ENCODE measurements at regions not wholly inside any gene's neighbourhood (a gene's known extent, or its start where the extent isn't known, plus 50 kb on each side); places are given as distances from the start of the nearest gene placed in this dataset.

DNA sequence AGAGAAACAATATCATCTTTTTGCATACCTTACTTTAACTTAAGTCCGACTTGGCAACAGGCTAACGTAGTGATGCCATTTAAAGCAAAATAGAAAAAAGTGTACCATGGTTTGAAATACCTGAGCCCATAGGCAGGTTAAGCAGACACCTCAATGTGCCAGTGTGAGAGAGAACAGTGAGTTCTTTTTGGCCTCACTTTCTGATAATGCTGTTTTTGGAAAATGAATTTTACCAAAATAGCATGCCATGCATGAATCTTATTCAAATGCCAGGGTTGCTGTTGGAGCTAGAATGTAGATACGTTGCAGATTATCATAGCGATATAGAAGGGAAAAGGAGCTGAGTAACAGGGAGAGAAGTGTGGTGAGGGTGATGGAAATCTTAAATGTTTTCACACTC is 170.2 kb downstream of the OTOR start:
- TF ChIP-seq POLR2A (IDR thresholded peaks at IDR 0.05) (no peak), POLR2AphosphoS5 (IDR thresholded peaks at IDR 0.05) (no peak)
- TF ChIP-seq, protein P1, sequence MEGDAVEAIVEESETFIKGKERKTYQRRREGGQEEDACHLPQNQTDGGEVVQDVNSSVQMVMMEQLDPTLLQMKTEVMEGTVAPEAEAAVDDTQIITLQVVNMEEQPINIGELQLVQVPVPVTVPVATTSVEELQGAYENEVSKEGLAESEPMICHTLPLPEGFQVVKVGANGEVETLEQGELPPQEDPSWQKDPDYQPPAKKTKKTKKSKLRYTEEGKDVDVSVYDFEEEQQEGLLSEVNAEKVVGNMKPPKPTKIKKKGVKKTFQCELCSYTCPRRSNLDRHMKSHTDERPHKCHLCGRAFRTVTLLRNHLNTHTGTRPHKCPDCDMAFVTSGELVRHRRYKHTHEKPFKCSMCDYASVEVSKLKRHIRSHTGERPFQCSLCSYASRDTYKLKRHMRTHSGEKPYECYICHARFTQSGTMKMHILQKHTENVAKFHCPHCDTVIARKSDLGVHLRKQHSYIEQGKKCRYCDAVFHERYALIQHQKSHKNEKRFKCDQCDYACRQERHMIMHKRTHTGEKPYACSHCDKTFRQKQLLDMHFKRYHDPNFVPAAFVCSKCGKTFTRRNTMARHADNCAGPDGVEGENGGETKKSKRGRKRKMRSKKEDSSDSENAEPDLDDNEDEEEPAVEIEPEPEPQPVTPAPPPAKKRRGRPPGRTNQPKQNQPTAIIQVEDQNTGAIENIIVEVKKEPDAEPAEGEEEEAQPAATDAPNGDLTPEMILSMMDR (IDR thresholded peaks at IDR 0.05), result no peak
- no peak overlapping the region for H3K27ac ChIP-seq
- DNase-seq (ENCODE audit: low spot score), result no peak
- intact Hi-C loops (cut with DNase I), result no loop called here
- H3K9me3 ChIP-seq, result no peaks in the 10 kb centered on the region
- H3K27me3 ChIP-seq (replicated peaks; ENCODE audit: insufficient read depth), result no peaks in the 10 kb centered on the region
- no peaks in the 10 kb centered on the region for H3K4me1 ChIP-seq (replicated peaks)
- no peaks in the 10 kb centered on the region for H3K36me3 ChIP-seq
- 89% methylated on average over 4 of the region's 4 CpGs for WGBS
- no peak overlapping the region for H3K4me3 ChIP-seq

- Histone ChIP-seq H3K27me3 (replicated peaks; ENCODE audit: insufficient read depth) (no peaks in the 10 kb centered on the region), H3K4me3 (no peak overlapping the region), H3K36me3 (no peaks in the 10 kb centered on the region), H3K9me3 (no peaks in the 10 kb centered on the region), H3K27ac (no peak overlapping the region), H3K4me1 (replicated peaks) (no peaks in the 10 kb centered on the region)
- DNase-seq (ENCODE audit: low spot score), result no peak
- 62% methylated on average over 5 of the region's 5 CpGs for WGBS
- TF ChIP-seq, protein P1 (IDR thresholded peaks at IDR 0.05), result no peak
- TF ChIP-seq POLR2AphosphoS5 (IDR thresholded peaks at IDR 0.05) (no peak), POLR2A (IDR thresholded peaks at IDR 0.05) (no peak)
- intact Hi-C loops (cut with DNase I), result no loop called here
These were observed 171.7 kb downstream of the OTOR start for GRCh38 chr20:16919841-16920240.

GRCh38 chr20:16922834-16923233 is 174.7 kb downstream of the OTOR start:
- WGBS, result 24% methylated on average over 3 of the region's 3 CpGs
- TF ChIP-seq POLR2AphosphoS5 (IDR thresholded peaks at IDR 0.05) (no peak), POLR2A (IDR thresholded peaks at IDR 0.05) (no peak)
- TF ChIP-seq, protein P1 (IDR thresholded peaks at IDR 0.05), result no peak
- H3K4me3 ChIP-seq, result no peak overlapping the region
- H3K4me1 ChIP-seq (replicated peaks), result no peaks in the 10 kb centered on the region
- DNase-seq (ENCODE audit: low spot score), result no peak
- no peak overlapping the region for H3K27ac ChIP-seq
- no peaks in the 10 kb centered on the region for H3K9me3 ChIP-seq
- intact Hi-C loops (cut with DNase I), result no loop called here
- H3K27me3 ChIP-seq (replicated peaks; ENCODE audit: insufficient read depth), result no peaks in the 10 kb centered on the region
- H3K36me3 ChIP-seq, result no peaks in the 10 kb centered on the region

GRCh38 chr20:16926626-16927430 is 178.7 kb downstream of the OTOR start:
- H3K9me3 ChIP-seq, result no peaks in the 10 kb centered on the region
- TF ChIP-seq POLR2A (IDR thresholded peaks at IDR 0.05) (no peak), POLR2AphosphoS5 (IDR thresholded peaks at IDR 0.05) (no peak)
- TF ChIP-seq, protein P1 (IDR thresholded peaks at IDR 0.05), result no peak
- no peaks in the 10 kb centered on the region for H3K36me3 ChIP-seq
- intact Hi-C loops (cut with DNase I), result no loop called here
- DNase-seq (ENCODE audit: low spot score), result no peak
- no peak overlapping the region for H3K4me3 ChIP-seq
- WGBS, result 59% methylated on average over 11 of the region's 11 CpGs
- no peaks in the 10 kb centered on the region for H3K27me3 ChIP-seq (replicated peaks; ENCODE audit: insufficient read depth)
- no peak overlapping the region for H3K27ac ChIP-seq
- H3K4me1 ChIP-seq (replicated peaks), result no peaks in the 10 kb centered on the region

GRCh38 chr20:16929756-16930155 is 181.6 kb downstream of the OTOR start:
- no peaks in the 10 kb centered on the region for H3K4me1 ChIP-seq (replicated peaks)
- H3K4me3 ChIP-seq, result no peak overlapping the region
- no peaks in the 10 kb centered on the region for H3K36me3 ChIP-seq
- H3K27me3 ChIP-seq (replicated peaks; ENCODE audit: insufficient read depth), result no peaks in the 10 kb centered on the region
- TF ChIP-seq POLR2A (IDR thresholded peaks at IDR 0.05) (no peak), POLR2AphosphoS5 (IDR thresholded peaks at IDR 0.05) (no peak)
- TF ChIP-seq, protein P1 (IDR thresholded peaks at IDR 0.05), result no peak
- H3K9me3 ChIP-seq, result no peaks in the 10 kb centered on the region
- intact Hi-C loops (cut with DNase I), result no loop called here
- no peak overlapping the region for H3K27ac ChIP-seq
- DNase-seq (ENCODE audit: low spot score), result no peak
